Astrocyte (in vitro differentiated cells and primary cell): ENCODE measurements at regions not wholly inside any gene's neighbourhood (a gene's known extent, or its start where the extent isn't known, plus 50 kb on each side); places are given as distances from the start of the nearest gene placed in this dataset.

Experiments used
- DNase-seq: peaks from one replicate; pipeline ENCODE4 v3.0.0-alpha.2; 2010; ENCODE audit warnings: low read depth
- FAIRE-seq: peaks from 2 replicates; lab custom pipeline; 2011; peaks lifted over from hg19 to GRCh38; lab: Jason Lieb, UNC
- H2AFZ ChIP-seq: 2 replicates; pipeline ENCODE4 v1.6.0; 2012; ENCODE audit warnings: low read depth, low read length, inconsistent platforms
- H3K27ac ChIP-seq: 2 replicates; pipeline ENCODE4 v1.5.1; 2011; ENCODE audit warnings: low read depth, low read length, inconsistent platforms
- H3K27me3 ChIP-seq: 2 replicates; pipeline ENCODE4 v1.6.0; 2011; ENCODE audit warnings: low read length, inconsistent platforms; ENCODE audit not compliant: insufficient read depth
- H3K36me3 ChIP-seq: 2 replicates; pipeline ENCODE4 v1.5.1; 2011; ENCODE audit warnings: low read length, inconsistent platforms; ENCODE audit not compliant: insufficient read depth
- H3K4me1 ChIP-seq: 2 replicates; pipeline ENCODE4 v1.5.1; 2011; ENCODE audit warnings: low read length, inconsistent platforms; ENCODE audit not compliant: insufficient read depth
- H3K4me2 ChIP-seq: 2 replicates; pipeline ENCODE4 v1.6.0; 2012; ENCODE audit warnings: low read length, inconsistent platforms
- H3K4me3 ChIP-seq: 2 replicates; pipeline ENCODE4 v1.5.1; 2011; ENCODE audit warnings: low read depth, mild to moderate bottlenecking, low read length, inconsistent platforms; ENCODE audit not compliant: insufficient read depth
- H3K79me2 ChIP-seq: 2 replicates; pipeline ENCODE4 v1.6.0; 2012; ENCODE audit warnings: mild to moderate bottlenecking, low read length, inconsistent platforms; ENCODE audit not compliant: insufficient read depth
- H3K9ac ChIP-seq: 2 replicates; pipeline ENCODE4 v1.6.0; 2012; ENCODE audit warnings: mild to moderate bottlenecking, low read length, inconsistent platforms
- H3K9me3 ChIP-seq: 2 replicates; pipeline ENCODE4 v1.5.1; 2012; ENCODE audit warnings: low read depth, mild to moderate bottlenecking, low read length, inconsistent platforms; ENCODE audit not compliant: insufficient read depth
- H4K20me1 ChIP-seq: 2 replicates; pipeline ENCODE4 v1.6.0; 2012; ENCODE audit warnings: low read length, inconsistent platforms; ENCODE audit not compliant: insufficient read depth
- H3K27ac Mint-ChIP-seq: one replicate; pipeline ENCODE4 v1.8.0; 2021; ENCODE audit warnings: mild to moderate bottlenecking, mixed read lengths; ENCODE audit not compliant: unreplicated experiment
- H3K27me3 Mint-ChIP-seq: one replicate; pipeline ENCODE4 v1.8.0; 2021; ENCODE audit warnings: low read depth, mixed read lengths; ENCODE audit not compliant: unreplicated experiment
- H3K36me3 Mint-ChIP-seq: one replicate; pipeline ENCODE4 v1.8.0; 2021; ENCODE audit warnings: low read depth, mixed read lengths; ENCODE audit not compliant: unreplicated experiment
- H3K4me1 Mint-ChIP-seq: one replicate; pipeline ENCODE4 v1.8.0; 2021; ENCODE audit warnings: low read depth, mixed read lengths; ENCODE audit not compliant: unreplicated experiment
- H3K4me3 Mint-ChIP-seq: one replicate; pipeline ENCODE4 v1.8.0; 2021; ENCODE audit warnings: mild to moderate bottlenecking, moderate library complexity, mixed read lengths; ENCODE audit not compliant: unreplicated experiment
- H3K9me3 Mint-ChIP-seq: one replicate; pipeline ENCODE4 v1.8.0; 2021; ENCODE audit warnings: mild to moderate bottlenecking, mixed read lengths; ENCODE audit not compliant: unreplicated experiment
- EZH2 ChIP-seq: IDR thresholded peaks from 2 replicates; pipeline ENCODE4 v1.6.1; 2012; ENCODE audit warnings: mild to moderate bottlenecking, low read length, inconsistent platforms; ENCODE audit not compliant: insufficient read depth
- TF ChIP-seq, protein P1 (sequence below): IDR thresholded peaks from 2 replicates; pipeline ENCODE4 v1.5.1; 2011; ENCODE audit warnings: low read depth, mild to moderate bottlenecking, inconsistent platforms, low read length, moderate library complexity; ENCODE audit not compliant: insufficient read depth

DNA sequence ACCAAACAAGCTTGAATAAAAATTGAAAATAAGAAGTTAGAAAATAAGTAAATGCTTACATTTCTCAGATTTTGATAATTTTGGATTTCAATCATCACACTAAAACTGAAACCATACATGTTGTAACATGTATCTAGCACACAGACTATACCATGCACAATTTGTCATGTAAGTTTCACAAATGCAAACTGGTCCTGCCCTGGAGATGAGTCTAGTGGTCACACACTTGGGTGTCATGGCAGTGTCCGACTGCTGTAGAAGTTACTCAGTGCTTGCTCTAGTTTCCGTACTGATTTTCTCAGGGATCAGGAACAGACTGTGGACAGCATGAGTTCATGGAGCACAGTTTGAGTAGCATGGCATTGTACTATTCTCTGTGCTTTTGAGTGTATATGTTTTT, 182.9 kb upstream of the RMP24 start:
- DNase-seq, result no peak
- no peaks in the 10 kb centered on the region for H3K4me1 Mint-ChIP-seq
- FAIRE-seq, result no peak
- no peaks in the 10 kb centered on the region for H3K36me3 Mint-ChIP-seq
- no peak overlapping the region for H3K27ac Mint-ChIP-seq
- H3K27me3 Mint-ChIP-seq, result peaks cover 2% of the 10 kb centered on the region
- H3K4me3 Mint-ChIP-seq, result no peak overlapping the region
- Histone ChIP-seq H3K9ac (no peak overlapping the region), H3K79me2 (no peaks in the 10 kb centered on the region), H3K27me3 (no peaks in the 10 kb centered on the region), H3K4me3 (no peak overlapping the region), H3K4me1 (no peaks in the 10 kb centered on the region), H3K9me3 (no peaks in the 10 kb centered on the region), H2AFZ (no peak overlapping the region), H4K20me1 (no peaks in the 10 kb centered on the region), H3K36me3 (no peaks in the 10 kb centered on the region), H3K4me2 (no peak overlapping the region), H3K27ac (no peak overlapping the region)
- TF ChIP-seq, protein P1, sequence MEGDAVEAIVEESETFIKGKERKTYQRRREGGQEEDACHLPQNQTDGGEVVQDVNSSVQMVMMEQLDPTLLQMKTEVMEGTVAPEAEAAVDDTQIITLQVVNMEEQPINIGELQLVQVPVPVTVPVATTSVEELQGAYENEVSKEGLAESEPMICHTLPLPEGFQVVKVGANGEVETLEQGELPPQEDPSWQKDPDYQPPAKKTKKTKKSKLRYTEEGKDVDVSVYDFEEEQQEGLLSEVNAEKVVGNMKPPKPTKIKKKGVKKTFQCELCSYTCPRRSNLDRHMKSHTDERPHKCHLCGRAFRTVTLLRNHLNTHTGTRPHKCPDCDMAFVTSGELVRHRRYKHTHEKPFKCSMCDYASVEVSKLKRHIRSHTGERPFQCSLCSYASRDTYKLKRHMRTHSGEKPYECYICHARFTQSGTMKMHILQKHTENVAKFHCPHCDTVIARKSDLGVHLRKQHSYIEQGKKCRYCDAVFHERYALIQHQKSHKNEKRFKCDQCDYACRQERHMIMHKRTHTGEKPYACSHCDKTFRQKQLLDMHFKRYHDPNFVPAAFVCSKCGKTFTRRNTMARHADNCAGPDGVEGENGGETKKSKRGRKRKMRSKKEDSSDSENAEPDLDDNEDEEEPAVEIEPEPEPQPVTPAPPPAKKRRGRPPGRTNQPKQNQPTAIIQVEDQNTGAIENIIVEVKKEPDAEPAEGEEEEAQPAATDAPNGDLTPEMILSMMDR, result no peak
- no peak for TF ChIP-seq EZH2
- H3K9me3 Mint-ChIP-seq, result no peaks in the 10 kb centered on the region

- Mint-ChIP-seq H3K9me3 (no peaks in the 10 kb centered on the region), H3K4me3 (no peak overlapping the region), H3K4me1 (peaks cover 4% of the 10 kb centered on the region), H3K27me3 (no peaks in the 10 kb centered on the region), H3K27ac (no peak overlapping the region), H3K36me3 (no peaks in the 10 kb centered on the region)
- no peak overlapping the region for H3K4me2 ChIP-seq
- FAIRE-seq (no peak), DNase-seq (no peak)
- no peaks in the 10 kb centered on the region for H3K4me1 ChIP-seq
- TF ChIP-seq, protein P1, result no peak
- TF ChIP-seq EZH2, result no peak
- no peak overlapping the region for H2AFZ ChIP-seq
- no peaks in the 10 kb centered on the region for H3K79me2 ChIP-seq
- H4K20me1 ChIP-seq, result no peaks in the 10 kb centered on the region
- H3K4me3 ChIP-seq, result no peak overlapping the region
- no peaks in the 10 kb centered on the region for H3K27me3 ChIP-seq
- H3K27ac ChIP-seq, result no peak overlapping the region
- H3K9me3 ChIP-seq, result no peaks in the 10 kb centered on the region
- no peak overlapping the region for H3K9ac ChIP-seq
- no peaks in the 10 kb centered on the region for H3K36me3 ChIP-seq
Observed at GRCh38 chr18:35797948-35798347, 174.5 kb upstream of the RMP24 start.

- FAIRE-seq (no peak), DNase-seq (no peak)
- Histone ChIP-seq H3K79me2 (no peaks in the 10 kb centered on the region), H3K4me2 (no peak overlapping the region), H3K27me3 (no peaks in the 10 kb centered on the region), H3K9ac (no peak overlapping the region), H3K4me3 (no peak overlapping the region), H3K36me3 (no peaks in the 10 kb centered on the region), H4K20me1 (no peaks in the 10 kb centered on the region), H3K9me3 (no peaks in the 10 kb centered on the region), H3K27ac (no peak overlapping the region), H2AFZ (peak overlapping the region; percentile 4), H3K4me1 (no peaks in the 10 kb centered on the region)
- Mint-ChIP-seq H3K27me3 (no peaks in the 10 kb centered on the region), H3K27ac (no peak overlapping the region), H3K4me3 (no peak overlapping the region), H3K36me3 (no peaks in the 10 kb centered on the region), H3K9me3 (no peaks in the 10 kb centered on the region), H3K4me1 (peaks cover 7% of the 10 kb centered on the region)
- no peak for TF ChIP-seq EZH2
- TF ChIP-seq, protein P1, result no peak
Observed at GRCh38 chr18:35803551-35803950, 168.9 kb upstream of the RMP24 start.
